A549 (cell line): ENCODE measurements at regions not wholly inside any gene's neighbourhood (a gene's known extent, or its start where the extent isn't known, plus 50 kb on each side); places are given as distances from the start of the nearest gene placed in this dataset.

Source experiments
- EHMT2 ChIP-seq: fragments of 200-600 bp; sonication (generic); IDR thresholded peaks from 2 replicates; pipeline ENCODE4 v1.6.1; 2016; ENCODE audit warnings: antibody characterized with exemption, low read depth, mild to moderate bottlenecking, moderate library complexity
- POLR2A ChIP-seq: IDR thresholded peaks from 2 replicates; pipeline ENCODE4 v1.6.1; 2012; ENCODE audit warnings: mild to moderate bottlenecking, low read length
- TF ChIP-seq, protein P1 (sequence below): fragments of >200 bp; sonication (Bioruptor Twin); formaldehyde crosslinking; IDR thresholded peaks from 3 replicates; pipeline ENCODE4 v1.5.1; 2016

DNA sequence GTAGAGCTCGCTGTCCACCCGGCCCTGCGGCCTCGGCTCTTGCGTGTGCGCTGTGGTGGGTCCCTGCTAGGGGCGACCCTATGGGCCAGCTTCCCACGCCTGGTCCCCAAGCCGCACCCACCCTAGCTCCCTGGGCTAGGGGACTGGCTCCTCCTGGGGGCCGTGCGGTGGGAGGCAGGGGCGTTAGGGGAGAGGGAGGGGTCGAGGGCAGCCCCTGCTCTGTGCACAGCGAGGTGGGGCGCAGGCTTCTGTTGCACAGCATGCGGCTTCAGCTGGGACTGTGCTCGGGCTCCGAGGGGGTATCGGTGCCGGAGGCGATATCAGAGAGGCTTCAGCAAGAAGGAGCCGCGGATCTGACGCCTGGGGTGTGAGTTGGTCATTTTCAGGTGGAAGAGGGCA lies 86.1 kb downstream of the ALG10 start:
- no peak for TF ChIP-seq POLR2A
- TF ChIP-seq, protein P1, sequence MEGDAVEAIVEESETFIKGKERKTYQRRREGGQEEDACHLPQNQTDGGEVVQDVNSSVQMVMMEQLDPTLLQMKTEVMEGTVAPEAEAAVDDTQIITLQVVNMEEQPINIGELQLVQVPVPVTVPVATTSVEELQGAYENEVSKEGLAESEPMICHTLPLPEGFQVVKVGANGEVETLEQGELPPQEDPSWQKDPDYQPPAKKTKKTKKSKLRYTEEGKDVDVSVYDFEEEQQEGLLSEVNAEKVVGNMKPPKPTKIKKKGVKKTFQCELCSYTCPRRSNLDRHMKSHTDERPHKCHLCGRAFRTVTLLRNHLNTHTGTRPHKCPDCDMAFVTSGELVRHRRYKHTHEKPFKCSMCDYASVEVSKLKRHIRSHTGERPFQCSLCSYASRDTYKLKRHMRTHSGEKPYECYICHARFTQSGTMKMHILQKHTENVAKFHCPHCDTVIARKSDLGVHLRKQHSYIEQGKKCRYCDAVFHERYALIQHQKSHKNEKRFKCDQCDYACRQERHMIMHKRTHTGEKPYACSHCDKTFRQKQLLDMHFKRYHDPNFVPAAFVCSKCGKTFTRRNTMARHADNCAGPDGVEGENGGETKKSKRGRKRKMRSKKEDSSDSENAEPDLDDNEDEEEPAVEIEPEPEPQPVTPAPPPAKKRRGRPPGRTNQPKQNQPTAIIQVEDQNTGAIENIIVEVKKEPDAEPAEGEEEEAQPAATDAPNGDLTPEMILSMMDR, result no peak
- TF ChIP-seq EHMT2, result no peak
